HEK293 (cell line): ENCODE measurements at regions not wholly inside any gene's neighbourhood (a gene's known extent, or its start where the extent isn't known, plus 50 kb on each side); places are given as distances from the start of the nearest gene placed in this dataset.

Source experiments
- ZNF16 ChIP-seq: fragments of 450-650 bp; formaldehyde crosslinking; IDR thresholded peaks from 2 replicates; pipeline ENCODE4 v1.5.1; 2016; ENCODE audit warnings: low read depth, missing biosample characterization, missing genetic modification characterization
- TF ChIP-seq, protein P1 (sequence below): fragments of 450-650 bp; formaldehyde crosslinking; IDR thresholded peaks from 2 replicates; pipeline ENCODE4 v1.5.1; 2016; ENCODE audit warnings: missing biosample characterization, missing genetic modification characterization

DNA sequence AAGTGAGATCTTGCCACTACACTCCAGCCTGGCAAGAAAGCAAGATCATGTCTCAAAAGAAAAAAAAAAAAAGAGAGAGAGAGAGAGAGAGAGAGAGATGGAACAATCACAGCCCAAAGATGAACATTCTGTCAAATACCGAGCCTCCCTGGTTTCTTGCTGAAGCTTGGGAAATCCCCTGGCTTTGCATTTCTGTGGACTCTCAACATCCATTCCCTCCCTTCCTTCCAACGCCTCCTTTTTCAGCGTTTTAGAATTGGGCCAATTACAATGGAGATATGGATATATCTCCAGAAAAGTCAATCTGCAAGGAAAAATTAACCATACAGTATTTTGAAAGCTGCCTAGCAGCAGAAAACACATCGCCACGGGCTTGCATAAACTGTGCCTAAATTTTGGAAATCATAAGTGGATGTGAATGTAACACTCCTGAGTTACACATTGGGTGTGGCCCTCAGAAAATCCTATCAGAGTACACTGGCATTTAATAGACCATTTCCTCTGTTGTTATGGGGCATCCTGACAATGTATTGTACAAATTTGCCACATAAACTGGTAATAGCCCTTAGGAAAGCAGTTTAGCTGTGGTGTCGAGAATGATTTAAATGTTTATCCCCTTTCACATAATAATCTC lies 67.2 kb upstream of the PHLPP1 start:
- TF ChIP-seq ZNF16 (tag by site-specific recombination): no peak
- TF ChIP-seq, protein P1, sequence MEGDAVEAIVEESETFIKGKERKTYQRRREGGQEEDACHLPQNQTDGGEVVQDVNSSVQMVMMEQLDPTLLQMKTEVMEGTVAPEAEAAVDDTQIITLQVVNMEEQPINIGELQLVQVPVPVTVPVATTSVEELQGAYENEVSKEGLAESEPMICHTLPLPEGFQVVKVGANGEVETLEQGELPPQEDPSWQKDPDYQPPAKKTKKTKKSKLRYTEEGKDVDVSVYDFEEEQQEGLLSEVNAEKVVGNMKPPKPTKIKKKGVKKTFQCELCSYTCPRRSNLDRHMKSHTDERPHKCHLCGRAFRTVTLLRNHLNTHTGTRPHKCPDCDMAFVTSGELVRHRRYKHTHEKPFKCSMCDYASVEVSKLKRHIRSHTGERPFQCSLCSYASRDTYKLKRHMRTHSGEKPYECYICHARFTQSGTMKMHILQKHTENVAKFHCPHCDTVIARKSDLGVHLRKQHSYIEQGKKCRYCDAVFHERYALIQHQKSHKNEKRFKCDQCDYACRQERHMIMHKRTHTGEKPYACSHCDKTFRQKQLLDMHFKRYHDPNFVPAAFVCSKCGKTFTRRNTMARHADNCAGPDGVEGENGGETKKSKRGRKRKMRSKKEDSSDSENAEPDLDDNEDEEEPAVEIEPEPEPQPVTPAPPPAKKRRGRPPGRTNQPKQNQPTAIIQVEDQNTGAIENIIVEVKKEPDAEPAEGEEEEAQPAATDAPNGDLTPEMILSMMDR (tag by site-specific recombination): no peak
